H1 (cell line): ENCODE measurements at regions not wholly inside any gene's neighbourhood (a gene's known extent, or its start where the extent isn't known, plus 50 kb on each side); places are given as distances from the start of the nearest gene placed in this dataset.

ENCODE experiments used
- CTCF ChIA-PET: fragments of 300-600 bp; sonication (Branson Sonifier 250); formaldehyde crosslinking; loops from one replicate; lab custom pipeline; 2021; ENCODE audit not compliant: partially characterized antibody; lab: Charles Lee
- POLR2A ChIA-PET: fragments of 300-600 bp; sonication (Branson Sonifier 250); formaldehyde crosslinking; loops from one replicate; lab custom pipeline; 2021; ENCODE audit warnings: inconsistent platforms; ENCODE audit not compliant: partially characterized antibody; lab: Charles Lee
- DNase-seq, 2 experiments: peaks; one replicate each; pipeline versions ENCODE4 v3.0.0 to v3.0.0-alpha.2; 2010 to 2022; ENCODE audit warnings: low spot score in 2 of 2, low read depth in 1 of 2, mixed read lengths in 1 of 2
- FAIRE-seq: peaks from 2 replicates; lab custom pipeline; 2011; peaks lifted over from hg19 to GRCh38; lab: Jason Lieb, UNC
- H2AFZ ChIP-seq: 2 replicates; pipeline ENCODE4 v1.8.1; 2012; ENCODE audit warnings: low read length, inconsistent platforms
- H2AK5ac ChIP-seq: 2 replicates; pipeline ENCODE4 v1.6.1; 2013; ENCODE audit warnings: low read depth, low read length
- H2BK120ac ChIP-seq: replicated peaks from 2 replicates; pipeline ENCODE3; 2013; ENCODE audit warnings: low read depth, low read length, inconsistent platforms
- H2BK12ac ChIP-seq: 2 replicates; pipeline ENCODE4 v1.6.1; 2013; ENCODE audit warnings: low read depth, low read length
- H2BK15ac ChIP-seq: 2 replicates; pipeline ENCODE4 v1.6.1; 2013; ENCODE audit warnings: low read length
- H2BK20ac ChIP-seq: 2 replicates; pipeline ENCODE4 v1.6.1; 2013; ENCODE audit warnings: low read length
- H2BK5ac ChIP-seq: 2 replicates; pipeline ENCODE4 v1.6.1; 2013; ENCODE audit warnings: low read depth, low read length
- H3K14ac ChIP-seq: 2 replicates; pipeline ENCODE4 v1.6.1; 2013; ENCODE audit warnings: inconsistent platforms; ENCODE audit not compliant: insufficient read length
- H3K18ac ChIP-seq: 2 replicates; pipeline ENCODE4 v1.6.1; 2013; ENCODE audit warnings: low read length; ENCODE audit errors: extremely low read depth
- H3K23ac ChIP-seq: 2 replicates; pipeline ENCODE4 v1.6.1; 2013; ENCODE audit warnings: inconsistent platforms; ENCODE audit not compliant: insufficient read length
- H3K23me2 ChIP-seq: 2 replicates; pipeline ENCODE4 v1.6.1; 2013; ENCODE audit warnings: low read depth, low read length
- H3K27ac ChIP-seq: 2 replicates; pipeline ENCODE4 v1.6.1; 2011; ENCODE audit warnings: low read depth, low read length, inconsistent platforms
- H3K27me3 ChIP-seq, 4 experiments: replicated peaks in 1 of 4; 1 replicate in 1 of 4; 2 replicates in 3 of 4; pipeline versions ENCODE4 v1.6.1 to v1.8.1; 2011 to 2013; ENCODE audit warnings: low read length in 3 of 4, mild to moderate bottlenecking in 3 of 4, inconsistent platforms in 2 of 4, mixed read lengths in 2 of 4, moderate library complexity in 1 of 4; ENCODE audit not compliant: control insufficient read depth in 3 of 4, insufficient read depth in 3 of 4; ENCODE audit errors: extremely low read depth in 1 of 4
- H3K36me3 ChIP-seq, 4 experiments: 2 replicates each; pipeline versions ENCODE4 v1.6.1 to v1.8.1; 2011 to 2013; ENCODE audit warnings: mild to moderate bottlenecking in 4 of 4, low read length in 3 of 4, moderate library complexity in 2 of 4, control low read depth in 1 of 4, inconsistent platforms in 1 of 4; ENCODE audit not compliant: insufficient read depth in 4 of 4, control insufficient read depth in 2 of 4
- H3K4ac ChIP-seq: replicated peaks from 2 replicates; pipeline ENCODE3; 2013; ENCODE audit warnings: low read length, low read depth, mixed read lengths, inconsistent platforms; ENCODE audit not compliant: insufficient read length
- H3K4me1 ChIP-seq, 4 experiments: replicated peaks in 1 of 4; 1 replicate in 1 of 4; 2 replicates in 3 of 4; pipeline versions ENCODE4 v1.6.1 to v1.8.1; 2011 to 2013; ENCODE audit warnings: low read length in 3 of 4, inconsistent platforms in 2 of 4, mixed read lengths in 1 of 4; ENCODE audit not compliant: insufficient read depth in 4 of 4, control insufficient read depth in 3 of 4
- H3K4me2 ChIP-seq, 2 experiments: 2 replicates each; pipeline versions ENCODE4 v1.6.1 to v1.8.1; 2011 to 2013; ENCODE audit warnings: low read depth in 2 of 2, low read length in 2 of 2, control low read depth in 1 of 2, inconsistent platforms in 1 of 2, mild to moderate bottlenecking in 1 of 2; ENCODE audit not compliant: insufficient read depth in 1 of 2
- H3K4me3 ChIP-seq, 4 experiments: fragments of 200-600, 300-600 bp in 1 of 4; sonication (generic), shearing (Covaris generic), sonication (Bioruptor Twin) in 1 of 4; 2 replicates each; pipeline versions ENCODE4 v1.5.1 to v1.8.1; 2011 to 2016; ENCODE audit warnings: low read length in 4 of 4, low read depth in 3 of 4, control low read depth in 2 of 4, inconsistent platforms in 2 of 4, mild to moderate bottlenecking in 2 of 4, mixed read lengths in 1 of 4, moderate library complexity in 1 of 4; ENCODE audit not compliant: insufficient read depth in 2 of 4; ENCODE audit errors: extremely low read depth in 1 of 4
- H3K56ac ChIP-seq: replicated peaks from 2 replicates; pipeline ENCODE3; 2013; ENCODE audit warnings: low read depth, mild to moderate bottlenecking, mixed read lengths, low read length, inconsistent platforms; ENCODE audit not compliant: insufficient read length
- H3K79me1 ChIP-seq: 2 replicates; pipeline ENCODE4 v1.6.1; 2013; ENCODE audit warnings: low read depth, low read length, control low read depth
- H3K79me2 ChIP-seq, 2 experiments: 2 replicates each; pipeline versions ENCODE4 v1.6.1 to v1.8.1; 2012 to 2013; ENCODE audit warnings: low read length in 2 of 2, mild to moderate bottlenecking in 2 of 2, inconsistent platforms in 1 of 2; ENCODE audit not compliant: insufficient read depth in 2 of 2, control insufficient read depth in 1 of 2
- H3K9ac ChIP-seq, 4 experiments: replicated peaks in 1 of 4; 1 replicate in 1 of 4; 2 replicates in 3 of 4; pipeline versions ENCODE4 v1.6.1 to v1.8.1; 2011 to 2013; ENCODE audit warnings: low read depth in 3 of 4, low read length in 3 of 4, control low read depth in 2 of 4, mild to moderate bottlenecking in 2 of 4, moderate library complexity in 2 of 4, inconsistent platforms in 1 of 4; ENCODE audit errors: extremely low read depth in 1 of 4
- H3K9me3 ChIP-seq, 2 experiments: 2 replicates each; pipeline versions ENCODE4 v1.6.1 to v1.8.1; 2012 to 2013; ENCODE audit warnings: mild to moderate bottlenecking in 2 of 2, moderate library complexity in 2 of 2, control low read depth in 1 of 2, inconsistent platforms in 1 of 2, low read depth in 1 of 2, low read length in 1 of 2, mixed read lengths in 1 of 2; ENCODE audit not compliant: insufficient read depth in 2 of 2
- H4K20me1 ChIP-seq, 2 experiments: replicated peaks in 1 of 2; 2 replicates each; pipeline versions ENCODE3 to v1.8.1; 2011 to 2013; ENCODE audit warnings: inconsistent platforms in 2 of 2, low read length in 2 of 2, mild to moderate bottlenecking in 1 of 2; ENCODE audit not compliant: insufficient read depth in 2 of 2, control insufficient read depth in 1 of 2
- H4K5ac ChIP-seq: 2 replicates; pipeline ENCODE4 v1.6.1; 2013; ENCODE audit warnings: low read length, low read depth, mixed read lengths, inconsistent platforms; ENCODE audit not compliant: insufficient read length
- H4K8ac ChIP-seq: 2 replicates; pipeline ENCODE4 v1.8.0; 2013; ENCODE audit warnings: mild to moderate bottlenecking, moderate library complexity, low read length, inconsistent platforms; ENCODE audit not compliant: insufficient read depth; ENCODE audit errors: extremely low read depth
- H4K91ac ChIP-seq: replicated peaks from 2 replicates; pipeline ENCODE3; 2013; ENCODE audit warnings: low read length, mixed read lengths, inconsistent platforms; ENCODE audit not compliant: insufficient read length
- CBX5 ChIP-seq: fragments of 300-800, 300-1000 bp; sonication (generic); IDR thresholded peaks from 2 replicates; pipeline ENCODE4 v1.7.1; 2016; ENCODE audit warnings: antibody characterized with exemption, low read length, low read depth
- KDM5A ChIP-seq: fragments of 200-600 bp; IDR thresholded peaks from 2 replicates; pipeline ENCODE4 v1.7.1; 2012; ENCODE audit warnings: mild to moderate bottlenecking, low read length, inconsistent platforms, mixed read lengths
- POLR2AphosphoS5 ChIP-seq: IDR thresholded peaks from 2 replicates; pipeline ENCODE4 v1.6.1; 2011; ENCODE audit warnings: low read depth, low read length
- TBP ChIP-seq: IDR thresholded peaks from 2 replicates; pipeline ENCODE4 v1.6.1; 2011; ENCODE audit warnings: low read depth, low read length, improper control_type of control experiment
- WGBS, 2 experiments: shearing (Covaris generic) in 1 of 2; methylation state at CpG; one replicate each; pipeline versions ENCODE4 v1.1.6 to v1.1.7; 2013 to 2015; ENCODE audit warnings: low lambda C conversion rate in 2 of 2, mixed read lengths in 2 of 2, inconsistent platforms in 1 of 2, low coverage in 1 of 2, missing lambda C conversion rate in 1 of 2; ENCODE audit not compliant: insufficient replicate concordance in 2 of 2, insufficient coverage in 1 of 2, insufficient read length in 1 of 2; ENCODE audit errors: extremely low coverage in 1 of 2, missing lambda C conversion rate in 1 of 2; 5-methylcytosine and 5-hydroxymethylcytosine counted together

DNA sequence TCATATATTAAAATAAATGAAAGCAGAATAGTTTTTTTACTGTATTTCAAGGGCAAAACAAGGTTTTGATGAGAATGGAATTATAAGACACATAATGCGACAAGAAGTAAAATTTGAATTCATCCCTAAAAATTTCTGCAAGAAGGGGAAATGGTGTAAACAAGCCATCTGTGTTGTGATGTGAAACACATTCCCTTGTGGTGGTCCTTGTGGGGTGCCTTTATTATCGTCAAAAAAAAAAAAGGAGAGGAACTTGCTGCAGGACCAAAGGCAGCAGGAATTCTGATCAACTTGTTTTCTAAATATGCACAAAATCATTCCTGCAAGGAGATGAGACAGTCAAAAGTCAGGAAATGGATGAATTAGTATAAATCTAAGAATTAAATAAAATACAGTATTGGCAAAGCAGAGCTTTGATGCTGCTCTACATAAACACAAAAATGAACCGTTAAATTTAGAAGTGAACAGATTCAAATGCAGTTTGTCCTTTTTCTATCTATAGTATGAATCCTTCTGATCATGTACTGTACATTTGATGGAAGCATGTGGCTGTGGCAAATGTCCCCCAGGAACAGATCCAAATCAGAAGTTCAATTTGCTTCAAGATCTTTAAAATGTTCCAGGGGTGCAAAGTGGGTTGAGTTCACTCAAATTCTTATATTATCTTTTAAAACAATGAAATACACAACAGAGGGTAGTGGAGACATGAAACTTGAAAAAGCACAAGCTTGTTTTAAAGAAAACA is 818.8 kb downstream of the PLCL1 start:
- H3K4me3 ChIP-seq: no peak overlapping the region
- no peaks in the 10 kb centered on the region for H4K20me1 ChIP-seq
- H3K23ac ChIP-seq: no peak overlapping the region
- H3K4me1 ChIP-seq: no peaks in the 10 kb centered on the region
- H3K4ac ChIP-seq: no peak overlapping the region
- H3K36me3 ChIP-seq: no peaks in the 10 kb centered on the region
- no peaks in the 10 kb centered on the region for H3K79me1 ChIP-seq
- H2BK120ac ChIP-seq: no peak overlapping the region
- no peak overlapping the region for H3K9ac ChIP-seq
- H2BK12ac ChIP-seq: no peak overlapping the region
- H3K14ac ChIP-seq: no peak overlapping the region
- H4K8ac ChIP-seq: no peak overlapping the region
- ChIA-PET POLR2A (no interaction called here), CTCF (interaction anchor here (0.6 kb wide), 1 partner anchor 318 kb away, joined by 3 read pairs; no protein-coding TSS in a partner anchor)
- no peak overlapping the region for H3K18ac ChIP-seq
- 91% methylated on average over 3 of the region's 3 CpGs; no CpG with 5 or more reads in 1 of the 2 experiments for WGBS, 2 experiments
- H3K56ac ChIP-seq: no peak overlapping the region
- no peak overlapping the region for H3K27ac ChIP-seq
- no peaks in the 10 kb centered on the region for H3K23me2 ChIP-seq
- no peak overlapping the region for H2AFZ ChIP-seq
- no peak overlapping the region for H4K91ac ChIP-seq
- no peak for TF ChIP-seq POLR2AphosphoS5
- no peak for TF ChIP-seq CBX5
- TF ChIP-seq KDM5A: no peak
- TF ChIP-seq TBP: no peak
- no peak for FAIRE-seq
- H3K9me3 ChIP-seq: no peaks in the 10 kb centered on the region
- no peak overlapping the region for H2AK5ac ChIP-seq
- no peak overlapping the region for H2BK20ac ChIP-seq
- no peak overlapping the region for H3K4me2 ChIP-seq
- no peak overlapping the region for H4K5ac ChIP-seq
- no peak for DNase-seq
- H3K79me2 ChIP-seq: no peaks in the 10 kb centered on the region
- H2BK15ac ChIP-seq: no peak overlapping the region
- H2BK5ac ChIP-seq: no peak overlapping the region
- H3K27me3 ChIP-seq: no peaks in the 10 kb centered on the region
